Caco-2 (cell line): ENCODE measurements at regions not wholly inside any gene's neighbourhood (a gene's known extent, or its start where the extent isn't known, plus 50 kb on each side); places are given as distances from the start of the nearest gene placed in this dataset.

Source experiments
- BruUV-seq: library from RNA; stranded (reverse); fragments of 400-500 nt; replicated peaks from 2 replicates; lab custom pipeline; 2021; lab: Mats Ljungman, UMichigan
- CTCF ChIA-PET: fragments of 300-600 bp; sonication (Branson Sonifier 250); formaldehyde crosslinking; loops from one replicate; lab custom pipeline; 2022; ENCODE audit warnings: antibody characterized with exemption; lab: Charles Lee
- POLR2A ChIA-PET: fragments of 300-600 bp; sonication (Branson Sonifier 250); formaldehyde crosslinking; loops from one replicate; lab custom pipeline; 2022; ENCODE audit warnings: antibody characterized with exemption; lab: Charles Lee
- DNase-seq, 2 experiments: peaks; one replicate each; pipeline versions ENCODE4 v3.0.0 to v3.0.0-alpha.2; 2020 to 2022
- H3K27me3 ChIP-seq: replicated peaks from 2 replicates; pipeline ENCODE4 v1.6.0; 2011; ENCODE audit warnings: low read length; ENCODE audit not compliant: control insufficient read depth, insufficient read depth
- H3K36me3 ChIP-seq: 2 replicates; pipeline ENCODE4 v1.5.1; 2011; ENCODE audit warnings: low read length; ENCODE audit not compliant: control insufficient read depth, insufficient read depth
- H3K4me1 ChIP-seq: fragments of 250-450 bp; sonication (Bioruptor Pico); 2 replicates; pipeline ENCODE4 v1.5.1; 2020; ENCODE audit warnings: mild to moderate bottlenecking
- H3K4me3 ChIP-seq: 2 replicates; pipeline ENCODE4 v1.5.1; 2011; ENCODE audit warnings: low read depth, mild to moderate bottlenecking, control low read depth, low read length
- H3K9me3 ChIP-seq: fragments of 250-450 bp; sonication (Bioruptor Pico); 2 replicates; pipeline ENCODE4 v1.5.1; 2020; ENCODE audit warnings: mild to moderate bottlenecking, moderate library complexity
- H3K27ac Mint-ChIP-seq: one replicate; pipeline ENCODE4 v1.8.0; 2022; ENCODE audit warnings: mixed read lengths; ENCODE audit not compliant: unreplicated experiment
- H3K27me3 Mint-ChIP-seq: one replicate; pipeline ENCODE4 v1.8.0; 2022; ENCODE audit warnings: mixed read lengths; ENCODE audit not compliant: insufficient read depth, unreplicated experiment
- H3K36me3 Mint-ChIP-seq: one replicate; pipeline ENCODE4 v1.8.0; 2022; ENCODE audit warnings: mild to moderate bottlenecking, mixed read lengths; ENCODE audit not compliant: insufficient read depth, unreplicated experiment
- H3K4me1 Mint-ChIP-seq: one replicate; pipeline ENCODE4 v1.8.0; 2022; ENCODE audit warnings: low read depth, mixed read lengths; ENCODE audit not compliant: unreplicated experiment
- H3K4me3 Mint-ChIP-seq: one replicate; pipeline ENCODE4 v1.8.0; 2022; ENCODE audit warnings: mild to moderate bottlenecking, moderate library complexity, mixed read lengths; ENCODE audit not compliant: unreplicated experiment
- H3K9me3 Mint-ChIP-seq: one replicate; pipeline ENCODE4 v1.8.0; 2022; ENCODE audit warnings: mixed read lengths; ENCODE audit not compliant: unreplicated experiment
- CTCF ChIP-seq, 2 experiments: fragments of 200-600 bp in 1 of 2; IDR thresholded peaks; 1 replicate in 1 of 2; 2 replicates in 1 of 2; pipeline versions ENCODE4 v1.5.1 to v1.8.0; 2011 to 2022; ENCODE audit warnings: antibody characterized with exemption in 1 of 2, control low read depth in 1 of 2, inconsistent platforms in 1 of 2, low read depth in 1 of 2, low read length in 1 of 2, mild to moderate bottlenecking in 1 of 2, moderate library complexity in 1 of 2; ENCODE audit not compliant: insufficient read depth in 1 of 2, severe bottlenecking in 1 of 2, unreplicated experiment in 1 of 2
- intact Hi-C: fragments of 100-400 bp; cut with micrococcal nuclease; formaldehyde crosslinking; loops from one replicate; pipeline ENCODE4 v1.10.0; 2022; ENCODE audit not compliant: unreplicated experiment

DNA sequence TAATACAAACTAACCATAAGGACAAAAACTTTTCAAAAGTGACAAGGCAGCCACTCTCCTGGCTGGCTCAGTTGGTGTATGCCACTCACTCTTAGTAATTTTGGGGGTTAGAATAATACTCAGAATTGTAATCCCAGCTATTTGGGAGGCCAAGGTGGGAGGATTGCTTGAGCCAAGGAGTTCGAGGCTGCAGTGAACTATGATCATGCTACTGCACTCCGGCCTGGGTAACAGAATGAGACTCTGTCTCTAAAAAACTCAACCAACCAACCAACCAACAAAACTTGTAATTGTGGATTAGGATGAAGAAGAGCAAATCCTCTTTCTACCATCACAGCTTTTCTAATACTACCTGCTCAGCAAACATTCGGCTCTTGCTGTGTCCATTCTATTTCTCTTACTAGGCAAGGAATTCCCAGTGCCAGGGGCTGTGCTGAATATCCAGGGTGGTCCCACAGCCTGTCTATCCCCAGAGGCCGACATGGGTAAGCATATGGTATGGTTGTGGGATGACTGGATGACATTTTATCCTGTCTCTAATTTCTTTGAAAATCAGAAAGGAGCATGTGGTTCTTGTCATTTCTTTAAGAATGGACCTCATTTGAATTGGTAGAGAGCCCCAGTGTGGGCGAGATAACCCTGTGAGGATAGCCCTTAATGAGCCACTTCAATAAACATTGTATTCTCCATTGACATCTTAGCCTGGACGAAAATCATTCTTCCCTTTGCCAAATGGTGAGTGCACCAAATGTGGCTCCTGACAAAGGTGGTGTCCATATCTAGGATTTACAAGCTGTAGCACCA, 220.1 kb downstream of the MYCN start:
- ChIA-PET POLR2A (no interaction called here), CTCF (no interaction called here)
- Mint-ChIP-seq H3K27ac (no peak overlapping the region), H3K36me3 (no peaks in the 10 kb centered on the region), H3K4me1 (no peaks in the 10 kb centered on the region), H3K27me3 (no peaks in the 10 kb centered on the region), H3K4me3 (no peak overlapping the region), H3K9me3 (no peaks in the 10 kb centered on the region)
- intact Hi-C loops = no loop called here
- Histone ChIP-seq H3K36me3 (no peaks in the 10 kb centered on the region), H3K4me3 (no peak overlapping the region), H3K27me3 (no peaks in the 10 kb centered on the region), H3K4me1 (no peaks in the 10 kb centered on the region), H3K9me3 (no peaks in the 10 kb centered on the region)
- no peak for TF ChIP-seq CTCF (IDR thresholded peaks at IDR 0.05; ENCODE audit: insufficient read depth in 1 of 2, low read depth in 1 of 2, low read length in 1 of 2, severe bottlenecking in 1 of 2, unreplicated experiment in 1 of 2)
- DNase-seq = no peak
- no TSS peak for BruUV-seq

DNA sequence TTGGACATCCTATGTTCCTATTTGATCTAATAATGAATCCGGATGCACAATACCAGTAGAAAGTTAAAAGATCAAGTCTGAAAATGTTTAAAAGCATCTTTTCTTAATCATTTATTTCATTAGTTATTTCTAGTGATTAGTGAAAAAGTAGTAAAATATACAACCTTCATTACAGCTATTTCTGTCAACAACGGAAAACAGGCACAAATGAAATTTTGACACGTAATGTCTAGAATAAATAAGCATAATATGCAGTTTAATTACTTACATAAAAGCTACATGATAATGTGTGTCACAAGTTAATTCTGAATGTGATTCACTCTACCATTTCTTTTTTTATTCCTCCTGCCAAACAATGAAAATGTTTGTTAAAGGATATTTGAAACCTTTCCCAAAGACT, 216.1 kb downstream of the MYCN start:
- intact Hi-C loops = no loop called here
- no peaks in the 10 kb centered on the region for H3K27me3 Mint-ChIP-seq
- no peak for DNase-seq
- H3K4me3 ChIP-seq = no peak overlapping the region
- no peak overlapping the region for H3K4me3 Mint-ChIP-seq
- no peaks in the 10 kb centered on the region for H3K9me3 Mint-ChIP-seq
- CTCF ChIA-PET = no interaction called here
- H3K36me3 Mint-ChIP-seq = no peaks in the 10 kb centered on the region
- H3K27me3 ChIP-seq = no peaks in the 10 kb centered on the region
- no TSS peak for BruUV-seq
- H3K9me3 ChIP-seq = no peaks in the 10 kb centered on the region
- H3K4me1 Mint-ChIP-seq = no peaks in the 10 kb centered on the region
- no peaks in the 10 kb centered on the region for H3K4me1 ChIP-seq
- no peak for TF ChIP-seq CTCF (IDR thresholded peaks at IDR 0.05; ENCODE audit: insufficient read depth in 1 of 2, low read depth in 1 of 2, low read length in 1 of 2, severe bottlenecking in 1 of 2, unreplicated experiment in 1 of 2)
- POLR2A ChIA-PET = no interaction called here
- no peaks in the 10 kb centered on the region for H3K36me3 ChIP-seq
- H3K27ac Mint-ChIP-seq = no peak overlapping the region

DNA sequence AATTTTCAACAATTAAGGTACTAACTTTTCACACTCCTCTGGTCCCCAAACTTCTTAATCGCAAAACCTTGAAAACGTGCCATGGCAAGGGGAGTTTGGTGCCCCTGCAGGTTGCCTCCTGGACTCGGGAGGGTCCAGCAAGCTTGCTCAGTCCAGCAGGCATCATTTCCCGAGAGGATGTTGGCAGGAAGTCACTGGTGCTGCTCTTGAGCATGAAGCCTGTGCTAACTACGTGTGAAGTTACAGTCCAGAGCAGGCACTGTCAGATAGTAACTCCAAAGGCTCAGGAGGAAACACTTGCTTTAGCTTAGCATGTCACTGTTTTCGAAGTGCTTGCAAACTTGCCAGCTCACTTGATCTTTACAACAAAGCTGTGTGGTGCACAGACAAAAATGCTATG, 215.4 kb downstream of the MYCN start:
- H3K9me3 Mint-ChIP-seq = no peaks in the 10 kb centered on the region

More for the DNA sequence above, 215.4 kb downstream of the MYCN start:
- Mint-ChIP-seq H3K4me3 (no peak overlapping the region), H3K36me3 (no peaks in the 10 kb centered on the region), H3K27ac (no peak overlapping the region), H3K4me1 (no peaks in the 10 kb centered on the region), H3K27me3 (no peaks in the 10 kb centered on the region)
- Histone ChIP-seq H3K9me3 (no peaks in the 10 kb centered on the region), H3K27me3 (no peaks in the 10 kb centered on the region), H3K4me1 (no peaks in the 10 kb centered on the region), H3K36me3 (no peaks in the 10 kb centered on the region), H3K4me3 (no peak overlapping the region)
- intact Hi-C loops = no loop called here
- DNase-seq = no peak
- TF ChIP-seq CTCF (IDR thresholded peaks at IDR 0.05; ENCODE audit: insufficient read depth in 1 of 2, low read depth in 1 of 2, low read length in 1 of 2, severe bottlenecking in 1 of 2, unreplicated experiment in 1 of 2) = no peak
- POLR2A ChIA-PET = no interaction called here
- CTCF ChIA-PET = no interaction called here
- no TSS peak for BruUV-seq
